HG02840 (cell line): ENCODE measurements at regions not wholly inside any gene's neighbourhood (a gene's known extent, or its start where the extent isn't known, plus 50 kb on each side); places are given as distances from the start of the nearest gene placed in this dataset.
"Not testable (repeated sequence)": the region's sequence is repeated elsewhere in the genome, so short reads cannot be mapped to it uniquely, and the experiment has no call there.

Experiments used
- ATAC-seq: cut with Tn5 transposase; IDR thresholded peaks from one replicate; pipeline ENCODE4 v1.9.1; 2021; ENCODE audit warnings: mild to moderate bottlenecking, moderate library complexity, moderate number of reproducible peaks; ENCODE audit not compliant: unreplicated experiment, low FRiP score

DNA sequence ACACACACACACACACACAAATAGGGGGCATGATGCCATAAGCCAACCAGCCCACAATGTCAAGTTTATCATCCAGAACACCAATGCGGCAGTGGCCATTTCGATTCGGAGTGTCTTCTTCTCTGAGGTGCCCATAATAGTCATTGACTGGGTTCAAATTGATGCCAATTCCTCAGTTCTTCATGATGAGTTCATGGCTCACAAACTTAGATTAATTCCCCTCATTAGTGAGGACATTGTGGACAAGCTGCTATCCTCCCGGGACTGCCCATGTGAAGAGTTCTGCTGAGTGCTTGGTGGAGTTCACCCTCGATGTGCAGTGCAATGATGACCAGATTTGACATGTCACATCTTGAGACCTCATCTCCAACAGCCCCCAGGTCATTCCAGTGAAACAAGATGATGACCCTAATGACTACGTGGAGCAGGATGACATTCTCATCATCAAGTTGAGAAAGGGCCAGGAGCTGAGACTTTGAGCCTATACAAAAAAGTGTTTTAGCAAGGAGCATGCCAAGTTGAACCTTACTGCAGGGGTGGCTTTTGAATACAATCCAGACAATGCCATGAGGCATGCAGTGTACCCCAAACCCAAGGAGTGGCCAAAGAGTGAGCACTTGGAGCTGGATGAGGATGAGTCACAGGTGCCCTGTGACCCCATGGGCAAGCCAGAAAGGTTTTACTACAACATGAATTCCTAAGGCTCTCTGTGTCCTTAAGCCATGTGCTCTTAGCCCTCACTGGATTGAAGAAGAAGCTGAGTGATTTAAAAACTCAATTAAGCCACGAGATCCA lies 211.6 kb upstream of the SAMSN1 start:
- ATAC-seq = no peak

GRCh38 chr21:14755086-14755485 lies 209.0 kb upstream of the SAMSN1 start:
- ATAC-seq = no peak

DNA sequence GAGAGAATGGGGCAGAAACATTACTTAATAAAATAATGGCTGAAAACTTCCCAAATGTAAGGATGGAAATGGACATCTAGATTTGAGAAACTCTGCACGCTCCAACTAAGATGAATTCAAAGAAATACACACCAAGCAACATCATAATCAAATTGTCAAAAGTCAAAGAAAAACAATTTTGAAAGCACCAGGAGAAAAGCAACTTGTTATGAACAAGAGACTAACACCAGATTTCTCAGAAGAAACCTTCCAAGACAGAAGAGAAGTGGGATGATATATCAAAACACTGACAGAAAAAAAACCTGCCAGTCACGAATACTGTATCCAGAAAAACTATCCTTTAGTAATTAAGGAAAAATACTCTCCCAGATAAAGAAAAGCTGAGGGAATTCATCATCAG lies 208.6 kb upstream of the SAMSN1 start:
- no peak for ATAC-seq

DNA sequence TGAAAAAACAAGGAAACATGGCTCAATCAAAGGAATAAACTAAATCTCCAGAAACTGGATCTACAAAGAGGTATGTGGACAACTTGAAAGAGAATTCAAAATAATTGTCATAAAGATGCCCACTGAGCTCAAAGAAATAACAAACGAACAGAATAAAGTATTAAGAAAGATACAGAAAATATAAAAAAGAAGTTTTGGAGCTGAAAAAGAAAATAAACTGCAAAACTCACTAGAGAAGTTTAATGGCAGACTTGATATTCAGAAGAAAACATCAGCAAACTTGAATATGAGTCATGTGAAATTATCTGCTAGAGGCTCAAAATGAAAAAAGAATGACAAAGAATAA lies 208.1 kb upstream of the SAMSN1 start:
- no peak for ATAC-seq

GRCh38 chr21:14753466-14754258 lies 207.5 kb upstream of the SAMSN1 start:
- ATAC-seq = no peak

GRCh38 chr21:14753069-14753465 lies 207.0 kb upstream of the SAMSN1 start:
- ATAC-seq = no peak

DNA sequence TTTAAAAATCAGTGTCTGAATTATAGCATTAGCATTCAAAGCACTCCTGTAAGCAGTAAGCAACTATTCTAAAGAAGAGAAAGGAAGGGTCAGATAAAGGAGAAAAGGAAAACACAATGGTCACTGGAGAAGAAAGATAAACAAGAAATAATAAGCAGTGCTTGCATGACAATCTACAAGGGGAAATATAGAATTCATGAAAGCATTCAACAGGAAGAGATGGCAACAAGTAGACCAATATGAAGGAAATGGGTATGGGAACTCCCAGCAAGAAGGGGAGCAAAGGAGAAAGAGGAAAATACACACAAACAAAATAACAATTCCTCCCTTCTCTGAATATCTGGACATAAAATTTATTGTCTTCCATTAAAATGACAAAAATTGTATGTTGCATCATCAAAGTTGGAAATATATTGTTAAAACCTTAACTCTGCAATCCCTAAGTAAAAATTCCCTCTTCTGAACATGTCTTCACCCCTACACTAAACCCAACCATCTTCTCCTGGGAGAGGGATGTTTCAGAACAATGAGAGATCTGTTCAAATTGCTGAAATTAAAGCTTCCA lies 206.3 kb upstream of the SAMSN1 start:
- no peak for ATAC-seq

DNA sequence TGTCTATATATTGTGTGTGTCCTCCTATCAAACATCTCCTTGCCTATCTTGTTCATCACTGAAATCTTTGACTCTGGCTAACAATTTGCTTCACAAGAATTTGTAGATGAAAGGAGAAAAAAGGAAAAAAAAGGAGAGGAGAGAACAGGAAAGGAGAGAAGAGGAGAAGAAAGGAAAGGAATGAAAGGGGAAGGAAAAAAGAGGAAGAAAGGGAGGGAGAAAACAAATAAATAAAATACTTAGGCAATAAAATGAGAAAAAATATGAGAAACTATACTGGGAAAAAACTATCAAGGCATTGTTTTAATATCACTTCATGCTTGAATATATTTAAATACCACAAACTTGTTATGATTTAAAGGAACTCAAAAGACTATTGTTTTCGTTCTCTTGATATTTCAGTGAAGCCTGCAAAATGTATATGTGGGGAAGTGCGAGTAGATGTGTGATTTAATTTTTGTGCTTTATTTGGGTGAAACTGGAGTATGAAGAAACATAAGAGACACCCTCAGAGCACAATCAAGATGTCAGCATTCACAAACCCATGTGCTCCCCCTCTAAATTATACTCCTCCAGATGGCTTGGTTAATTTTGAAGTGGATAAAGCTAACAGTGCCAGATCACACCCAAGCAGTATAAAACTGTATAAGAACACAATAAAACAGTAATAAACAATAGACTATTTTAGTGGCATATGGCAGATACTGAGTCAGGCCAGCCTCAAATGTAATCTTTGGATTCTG lies 205.7 kb upstream of the SAMSN1 start:
- no peak for ATAC-seq

- ATAC-seq = no peak
These were observed 204.9 kb upstream of the SAMSN1 start for GRCh38 chr21:14751011-14751410.

- ATAC-seq = no peak
These were observed 203.9 kb upstream of the SAMSN1 start for GRCh38 chr21:14750041-14750440.

DNA sequence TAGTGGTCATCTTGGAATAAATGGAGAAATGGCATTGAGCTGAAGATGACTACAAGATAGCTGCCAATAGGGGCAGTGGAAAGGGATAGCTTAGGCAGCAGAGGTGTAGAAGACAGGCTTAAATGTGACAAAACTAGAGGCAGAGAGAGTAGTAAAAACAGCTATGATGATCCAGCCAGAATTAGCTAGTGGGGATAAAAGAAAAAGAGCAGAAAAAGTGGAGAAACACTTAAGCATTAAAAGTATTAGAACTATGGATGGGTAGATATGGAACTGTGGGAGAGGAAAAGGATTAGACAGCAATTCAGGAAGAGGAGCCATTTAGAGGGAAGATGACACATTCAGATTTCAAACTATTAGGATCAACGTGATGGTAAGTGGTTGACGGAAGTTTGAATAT lies 202.5 kb upstream of the SAMSN1 start:
- no peak for ATAC-seq

GRCh38 chr21:14744368-14744767 lies 198.3 kb upstream of the SAMSN1 start:
- ATAC-seq = no peak

DNA sequence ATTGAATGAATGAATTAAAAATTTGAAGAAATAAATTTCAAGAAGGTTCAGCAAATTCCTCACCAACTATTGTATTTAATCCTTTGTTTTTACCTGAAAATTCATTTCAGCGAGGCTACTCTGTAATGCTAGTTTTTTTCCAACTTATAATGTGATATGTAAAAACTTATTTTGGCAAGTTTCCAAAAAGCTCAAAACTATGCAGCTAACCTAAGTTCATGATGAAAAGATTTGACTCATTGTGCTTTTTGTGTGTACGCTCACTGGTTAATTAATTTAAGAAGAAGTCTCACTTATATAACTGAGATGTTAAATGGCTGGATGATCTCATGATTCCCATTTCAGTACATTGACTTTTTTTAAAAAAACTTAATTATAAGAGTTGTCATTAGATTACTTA lies 196.0 kb upstream of the SAMSN1 start:
- ATAC-seq = no peak

DNA sequence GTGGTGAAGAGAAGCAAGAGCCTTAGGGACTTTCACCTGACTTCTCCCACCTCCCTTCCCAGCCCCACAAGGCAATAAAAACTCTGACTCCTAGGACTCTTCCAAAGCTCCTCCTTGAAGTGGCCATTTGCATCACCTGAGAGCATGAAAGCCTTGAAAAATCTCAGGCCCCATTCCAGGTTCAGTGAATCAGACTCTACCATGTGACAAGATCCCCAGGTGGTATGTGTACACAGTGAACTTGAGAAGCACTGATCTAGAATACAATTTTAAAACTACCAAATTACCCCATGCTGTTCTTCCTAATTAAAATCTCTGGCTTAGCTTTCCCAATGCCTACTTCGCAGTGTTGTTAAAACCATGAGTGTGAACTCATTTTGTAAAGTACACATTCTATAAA lies 195.1 kb upstream of the SAMSN1 start:
- ATAC-seq = no peak

GRCh38 chr21:14740692-14741091 lies 194.6 kb upstream of the SAMSN1 start:
- no peak for ATAC-seq

GRCh38 chr21:14740116-14740515 lies 194.0 kb upstream of the SAMSN1 start:
- no peak for ATAC-seq

GRCh38 chr21:14739590-14739989 lies 193.5 kb upstream of the SAMSN1 start:
- no peak for ATAC-seq

DNA sequence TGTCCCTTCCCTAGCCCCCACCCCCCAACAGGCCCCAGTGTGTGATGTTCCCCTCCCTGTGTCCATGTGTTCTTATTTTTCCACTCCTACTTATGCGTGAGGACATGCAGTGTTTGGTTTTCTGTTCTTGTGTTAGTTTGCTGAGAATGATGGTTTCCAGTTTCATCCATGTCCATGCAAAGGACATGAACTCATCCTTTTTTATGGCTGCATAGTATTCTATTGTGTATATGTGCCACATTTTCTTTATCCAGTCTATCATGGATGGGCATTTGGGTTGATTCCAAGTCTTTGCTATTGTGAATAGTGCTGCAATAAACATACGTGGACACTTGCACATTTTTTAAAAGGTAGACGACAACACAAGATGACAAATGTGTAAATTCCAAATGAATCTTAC lies 192.5 kb upstream of the SAMSN1 start:
- ATAC-seq = not testable (repeated sequence)

GRCh38 chr21:14737922-14738321 lies 191.8 kb upstream of the SAMSN1 start:
- ATAC-seq = no peak

GRCh38 chr21:14737284-14737691 lies 191.2 kb upstream of the SAMSN1 start:
- no peak for ATAC-seq

DNA sequence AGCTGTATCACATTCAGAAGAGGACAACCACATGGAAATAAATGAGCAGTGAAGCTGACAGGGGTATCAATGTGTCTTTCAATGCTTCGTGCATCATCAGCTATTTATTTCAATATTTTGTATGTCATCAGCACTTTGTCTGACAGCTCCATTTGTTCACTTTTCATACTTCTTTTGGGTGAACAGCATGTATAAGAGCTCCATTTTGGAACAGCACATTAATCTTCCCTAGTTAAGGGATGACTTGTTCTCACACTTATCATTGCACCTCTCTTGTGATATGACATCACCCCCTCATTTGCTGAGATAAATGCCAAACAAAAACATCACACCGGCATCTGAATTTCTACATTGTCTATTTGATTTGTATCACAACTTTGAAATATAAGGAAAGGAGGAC lies 190.6 kb upstream of the SAMSN1 start:
- no peak for ATAC-seq
